HEK293T (cell line): ENCODE measurements at regions not wholly inside any gene's neighbourhood (a gene's known extent, or its start where the extent isn't known, plus 50 kb on each side); places are given as distances from the start of the nearest gene placed in this dataset.

Source experiments
- ARNT ChIP-seq: fragments of 450-650 bp; IDR thresholded peaks from 2 replicates; pipeline ENCODE4 v1.6.1; 2017; ENCODE audit warnings: mild to moderate bottlenecking
- BHLHE40 ChIP-seq: fragments of 450-650 bp; IDR thresholded peaks from 2 replicates; pipeline ENCODE4 v1.6.1; 2016; ENCODE audit warnings: mild to moderate bottlenecking, moderate library complexity, borderline replicate concordance
- CTBP1 ChIP-seq: fragments of 450-650 bp; IDR thresholded peaks from 2 replicates; pipeline ENCODE4 v1.6.1; 2016; ENCODE audit warnings: borderline replicate concordance
- ELF4 ChIP-seq: fragments of 450-650 bp; IDR thresholded peaks from 2 replicates; pipeline ENCODE4 v1.6.1; 2017; ENCODE audit warnings: antibody characterized with exemption
- FOXK2 ChIP-seq: fragments of 450-650 bp; IDR thresholded peaks from 2 replicates; pipeline ENCODE4 v1.6.1; 2016; ENCODE audit warnings: mild to moderate bottlenecking
- FOXM1 ChIP-seq: fragments of 450-650 bp; IDR thresholded peaks from 2 replicates; pipeline ENCODE4 v1.6.1; 2017; ENCODE audit warnings: mild to moderate bottlenecking, borderline replicate concordance
- LEF1 ChIP-seq: fragments of 450-650 bp; IDR thresholded peaks from 2 replicates; pipeline ENCODE4 v1.6.1; 2017; ENCODE audit warnings: mild to moderate bottlenecking, borderline replicate concordance
- NFRKB ChIP-seq: fragments of 450-650 bp; IDR thresholded peaks from 2 replicates; pipeline ENCODE4 v1.6.1; 2016; ENCODE audit warnings: mild to moderate bottlenecking, moderate library complexity
- PKNOX1 ChIP-seq: fragments of 450-650 bp; IDR thresholded peaks from 2 replicates; pipeline ENCODE4 v1.6.1; 2016
- SP1 ChIP-seq: fragments of 450-650 bp; IDR thresholded peaks from 2 replicates; pipeline ENCODE4 v1.6.1; 2017
- SUZ12 ChIP-seq: fragments of 450-650 bp; IDR thresholded peaks from 2 replicates; pipeline ENCODE4 v1.6.1; 2016; ENCODE audit warnings: mild to moderate bottlenecking
- TARDBP ChIP-seq: fragments of 450-650 bp; IDR thresholded peaks from 2 replicates; pipeline ENCODE4 v1.6.1; 2016

DNA sequence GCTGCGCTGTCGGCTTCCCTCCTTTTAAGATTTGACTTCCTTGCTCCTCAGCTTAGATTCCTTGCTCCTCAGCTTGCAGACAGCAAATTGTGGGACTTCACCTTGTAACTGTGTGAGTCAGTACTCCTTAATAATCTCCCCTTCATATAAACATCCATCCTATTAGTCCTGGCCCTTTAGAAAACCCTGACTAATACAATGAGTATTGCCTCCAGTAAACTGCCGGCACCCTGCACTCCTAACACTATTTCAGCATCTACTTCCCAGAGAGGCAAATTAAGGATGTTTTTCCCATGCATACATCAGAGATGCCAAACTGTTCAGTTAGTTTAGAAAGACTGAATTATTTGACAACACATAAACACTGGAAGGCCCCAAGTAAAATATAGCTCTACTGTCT is 611.3 kb upstream of the TMEM132C start:
- TF ChIP-seq BHLHE40 (no peak), NFRKB (no peak), LEF1 (no peak), FOXK2 (no peak), ARNT (no peak), TARDBP (no peak), CTBP1 (no peak), SP1 (no peak), SUZ12 (no peak), PKNOX1 (no peak), FOXM1 (no peak), ELF4 (no peak)
